ENCODE measurements at regions not wholly inside any gene's neighbourhood (a gene's known extent, or its start where the extent isn't known, plus 50 kb on each side); places are given as distances from the start of the nearest gene placed in this dataset.

DNA sequence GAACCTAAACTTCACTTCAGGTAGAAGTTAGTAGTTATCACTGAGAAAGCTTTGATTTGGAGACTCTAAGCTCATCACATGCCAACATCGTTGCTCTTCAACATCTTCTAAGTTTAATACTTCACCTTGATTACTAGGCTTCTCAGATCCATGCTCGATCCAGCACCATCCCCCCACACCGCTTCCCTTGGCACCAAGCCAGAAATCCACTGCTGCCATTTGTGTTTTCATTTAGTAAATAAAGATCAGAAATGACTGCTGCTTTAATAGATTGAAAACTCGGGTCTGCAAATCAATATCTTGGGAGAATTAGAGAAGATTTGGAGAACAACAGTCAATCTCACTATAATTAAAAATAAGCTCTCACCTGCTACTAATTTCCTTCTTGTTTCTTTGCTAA, 214.7 kb upstream of the NR4A3 start:
- ChIA-PET POLR2A (ENCODE audit: partially characterized antibody) (no interaction called here), CTCF (ENCODE audit: partially characterized antibody) (no interaction called here)
- 67% methylated on average over 4 of the region's 4 CpGs; no CpG with 5 or more reads in 1 of the 2 experiments for WGBS, 2 experiments (ENCODE audit: extremely low coverage in 1 of 2, insufficient coverage in 1 of 2, insufficient read length in 1 of 2, insufficient replicate concordance in 2 of 2, low coverage in 1 of 2, low lambda C conversion rate in 2 of 2, missing lambda C conversion rate in 1 of 2)
- DNase-seq (ENCODE audit: low read depth in 1 of 2, low spot score in 2 of 2), result no peak
- Histone ChIP-seq H2AK5ac (ENCODE audit: low read depth, low read length) (no peak overlapping the region), H2BK12ac (ENCODE audit: low read depth, low read length) (no peak overlapping the region), H2BK120ac (replicated peaks; ENCODE audit: low read depth, low read length) (no peak overlapping the region), H3K4me3 (ENCODE audit: extremely low read depth in 1 of 4, insufficient read depth in 2 of 4, low read depth in 3 of 4, low read length in 4 of 4) (peak overlapping the region in 1 of 4 experiments; percentile 3; a peak in 1 of 8 replicates), H3K23ac (ENCODE audit: insufficient read length) (no peak overlapping the region), H3K79me1 (ENCODE audit: low read depth, low read length) (no peaks in the 10 kb centered on the region), H3K56ac (replicated peaks; ENCODE audit: insufficient read length, low read depth, low read length) (no peak overlapping the region), H2BK15ac (ENCODE audit: low read length) (no peak overlapping the region), H3K27me3 (replicated peaks in 1 of 4; ENCODE audit: control insufficient read depth in 3 of 4, extremely low read depth in 1 of 4, insufficient read depth in 3 of 4, low read length in 3 of 4) (no peaks in the 10 kb centered on the region; a peak in 3 of 7 replicates), H3K4me1 (replicated peaks in 1 of 4; ENCODE audit: control insufficient read depth in 3 of 4, insufficient read depth in 4 of 4, low read length in 3 of 4) (peaks cover 0 to 18% (median 0%) of the 10 kb centered on the region in 4 experiments; a peak in 2 of 7 replicates), H3K9ac (replicated peaks in 1 of 4; ENCODE audit: extremely low read depth in 1 of 4, low read depth in 3 of 4, low read length in 3 of 4) (no peak overlapping the region), H3K4ac (replicated peaks; ENCODE audit: insufficient read length, low read depth, low read length) (no peak overlapping the region), H2BK20ac (ENCODE audit: low read length) (no peak overlapping the region), H4K8ac (ENCODE audit: extremely low read depth, insufficient read depth, low read length) (no peak overlapping the region), H3K36me3 (ENCODE audit: control insufficient read depth in 2 of 4, insufficient read depth in 4 of 4, low read length in 3 of 4) (no peaks in the 10 kb centered on the region; a peak in 1 of 8 replicates), H3K27ac (ENCODE audit: low read depth, low read length) (no peak overlapping the region), H3K79me2 (ENCODE audit: control insufficient read depth in 1 of 2, insufficient read depth in 2 of 2, low read length in 2 of 2) (no peaks in the 10 kb centered on the region), H4K20me1 (replicated peaks in 1 of 2; ENCODE audit: control insufficient read depth in 1 of 2, insufficient read depth in 2 of 2, low read length in 2 of 2) (no peaks in the 10 kb centered on the region), H3K9me3 (ENCODE audit: insufficient read depth in 2 of 2, low read depth in 1 of 2, low read length in 1 of 2) (no peaks in the 10 kb centered on the region), H3K23me2 (ENCODE audit: low read depth, low read length) (no peaks in the 10 kb centered on the region), H3K18ac (ENCODE audit: extremely low read depth, low read length) (no peak overlapping the region), H2BK5ac (ENCODE audit: low read depth, low read length) (no peak overlapping the region), H3K4me2 (ENCODE audit: insufficient read depth in 1 of 2, low read depth in 2 of 2, low read length in 2 of 2) (no peak overlapping the region), H4K91ac (replicated peaks; ENCODE audit: insufficient read length, low read length) (no peak overlapping the region), H3K14ac (ENCODE audit: insufficient read length) (no peak overlapping the region), H4K5ac (ENCODE audit: insufficient read length, low read depth, low read length) (no peak overlapping the region), H2AFZ (ENCODE audit: low read length) (no peak overlapping the region)
- FAIRE-seq, result no peak
- TF ChIP-seq, protein P1, sequence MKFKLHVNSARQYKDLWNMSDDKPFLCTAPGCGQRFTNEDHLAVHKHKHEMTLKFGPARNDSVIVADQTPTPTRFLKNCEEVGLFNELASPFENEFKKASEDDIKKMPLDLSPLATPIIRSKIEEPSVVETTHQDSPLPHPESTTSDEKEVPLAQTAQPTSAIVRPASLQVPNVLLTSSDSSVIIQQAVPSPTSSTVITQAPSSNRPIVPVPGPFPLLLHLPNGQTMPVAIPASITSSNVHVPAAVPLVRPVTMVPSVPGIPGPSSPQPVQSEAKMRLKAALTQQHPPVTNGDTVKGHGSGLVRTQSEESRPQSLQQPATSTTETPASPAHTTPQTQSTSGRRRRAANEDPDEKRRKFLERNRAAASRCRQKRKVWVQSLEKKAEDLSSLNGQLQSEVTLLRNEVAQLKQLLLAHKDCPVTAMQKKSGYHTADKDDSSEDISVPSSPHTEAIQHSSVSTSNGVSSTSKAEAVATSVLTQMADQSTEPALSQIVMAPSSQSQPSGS (IDR thresholded peaks at IDR 0.05; ENCODE audit: low read length), result no peak
- no peak for TF ChIP-seq RFX5 (IDR thresholded peaks at IDR 0.05; ENCODE audit: borderline replicate concordance, low read depth, low read length)
- TF ChIP-seq TAF1 (IDR thresholded peaks at IDR 0.05; ENCODE audit: low read depth, low read length), result no peak
- no peak for TF ChIP-seq RXRA (IDR thresholded peaks at IDR 0.05; ENCODE audit: insufficient read depth, low read depth, low read length)
- no peak for TF ChIP-seq TAF7 (optimal IDR thresholded peaks at IDR 0.05; ENCODE audit: borderline replicate concordance, low read depth, low read length)
- no peak for TF ChIP-seq BCL11A (IDR thresholded peaks at IDR 0.05; ENCODE audit: low read depth in 2 of 2, low read length in 2 of 2)
- no peak for TF ChIP-seq TBP (IDR thresholded peaks at IDR 0.05; ENCODE audit: low read depth, low read length)
- no peak for TF ChIP-seq SP1 (IDR thresholded peaks at IDR 0.05; ENCODE audit: low read depth, low read length)
- TF ChIP-seq SP2 (IDR thresholded peaks at IDR 0.05; ENCODE audit: low read length), result no peak
- TF ChIP-seq JUN (IDR thresholded peaks at IDR 0.05; ENCODE audit: low read depth, low read length), result no peak
- no peak for TF ChIP-seq ZNF274 (IDR thresholded peaks at IDR 0.05; ENCODE audit: borderline replicate concordance, extremely low read depth, low read length)
- TF ChIP-seq FOSL1 (IDR thresholded peaks at IDR 0.05; ENCODE audit: insufficient read depth, low read depth, low read length), result no peak
- no peak for TF ChIP-seq MAFK (IDR thresholded peaks at IDR 0.05; ENCODE audit: low read depth, low read length)
- no peak for TF ChIP-seq RBBP5 (IDR thresholded peaks at IDR 0.05; ENCODE audit: borderline replicate concordance, low read depth, low read length)
